Left lung (tissue), 4 donors: ENCODE measurements at regions not wholly inside any gene's neighbourhood (a gene's known extent, or its start where the extent isn't known, plus 50 kb on each side); places are given as distances from the start of the nearest gene placed in this dataset.

Experiments used
- ATAC-seq: fragments of 200-7000 bp; cut with Tn5 transposase; one replicate; pipeline ENCODE4 v1.9.1; 2020; ENCODE audit warnings: moderate library complexity
- DNase-seq, 4 donors: peaks; one replicate each; pipeline ENCODE4 v3.0.0-alpha.2; 2013 to 2020
- H3K27ac ChIP-seq, 2 donors: fragments of 200-600 bp; sonication (generic) in 1 of 2; one replicate each; pipeline versions ENCODE4 v1.5.0 to v1.8.0; 2020 to 2021
- H3K27me3 ChIP-seq, 2 donors: fragments of 200-600 bp; sonication (generic) in 1 of 2; one replicate each; pipeline versions ENCODE4 v1.5.0 to v1.8.0; 2020 to 2021
- H3K36me3 ChIP-seq, 2 donors: fragments of 200-600 bp; sonication (generic) in 1 of 2; one replicate each; pipeline versions ENCODE4 v1.5.0 to v1.8.0; 2020 to 2021
- H3K4me1 ChIP-seq, 2 donors: fragments of 200-600 bp; one replicate each; pipeline ENCODE4 v1.8.0; 2021
- H3K4me3 ChIP-seq, 2 donors: fragments of 200-600 bp; sonication (generic) in 1 of 2; one replicate each; pipeline versions ENCODE4 v1.5.0 to v1.8.0; 2020 to 2021; ENCODE audit warnings: mild to moderate bottlenecking in 1 of 2
- H3K9me3 ChIP-seq, 2 donors: fragments of 200-600 bp; sonication (generic) in 1 of 2; one replicate each; pipeline versions ENCODE4 v1.5.0 to v1.8.0; 2020 to 2021
- CTCF ChIP-seq, 2 donors: fragments of 200-600 bp; sonication (generic) in 1 of 2; IDR thresholded peaks; one replicate each; pipeline versions ENCODE4 v1.5.0 to v1.8.0; 2021; ENCODE audit warnings: antibody characterized with exemption in 2 of 2
- intact Hi-C, 2 donors: fragments of 100-400 bp; cut with DNase I; formaldehyde crosslinking; loops; one replicate each; pipeline versions ENCODE4 v1.11.2 to v1.14.2; 2022
- donor health status: DM: no; HTN: yes; CAD: no.
- donor health status: DM: no; HTN: no; CAD: no.

- intact Hi-C loops = no loop called here
- Histone ChIP-seq H3K4me3 (no peak overlapping the region), H3K27me3 (peaks cover 0 to 8% of the 10 kb centered on the region in 2 donors), H3K36me3 (no peaks in the 10 kb centered on the region), H3K27ac (no peak overlapping the region), H3K9me3 (peaks cover 0 to 10% of the 10 kb centered on the region in 2 donors), H3K4me1 (no peaks in the 10 kb centered on the region)
- no peak for DNase-seq
- no peak for TF ChIP-seq CTCF (IDR thresholded peaks at IDR 0.05)
- ATAC-seq = peak; percentile 41
Measured at GRCh38 chr5:2415678-2416077, 335.8 kb downstream of the IRX2 start.

GRCh38 chr5:2410451-2410850, 341.0 kb downstream of the IRX2 start:
- no peak for ATAC-seq
- peaks cover 0 to 8% of the 10 kb centered on the region in 2 donors for H3K27me3 ChIP-seq
- intact Hi-C loops = no loop called here
- no peak for TF ChIP-seq CTCF (IDR thresholded peaks at IDR 0.05)
- H3K4me3 ChIP-seq = no peak overlapping the region
- H3K27ac ChIP-seq = no peak overlapping the region
- H3K4me1 ChIP-seq = no peaks in the 10 kb centered on the region
- H3K9me3 ChIP-seq = no peaks in the 10 kb centered on the region
- no peak for DNase-seq
- no peaks in the 10 kb centered on the region for H3K36me3 ChIP-seq

GRCh38 chr5:2403296-2403695, 348.2 kb downstream of the IRX2 start:
- DNase-seq (no peak), ATAC-seq (no peak)
- intact Hi-C loops = no loop called here
- H3K27me3 ChIP-seq = no peaks in the 10 kb centered on the region
- H3K4me1 ChIP-seq = no peaks in the 10 kb centered on the region
- no peaks in the 10 kb centered on the region for H3K36me3 ChIP-seq
- H3K4me3 ChIP-seq = no peak overlapping the region
- H3K27ac ChIP-seq = no peak overlapping the region
- TF ChIP-seq CTCF (IDR thresholded peaks at IDR 0.05) = no peak
- H3K9me3 ChIP-seq = no peaks in the 10 kb centered on the region

- Histone ChIP-seq H3K4me1 (no peaks in the 10 kb centered on the region), H3K4me3 (no peak overlapping the region), H3K36me3 (no peaks in the 10 kb centered on the region), H3K27ac (no peak overlapping the region), H3K9me3 (no peaks in the 10 kb centered on the region), H3K27me3 (no peaks in the 10 kb centered on the region)
- DNase-seq = no peak
- intact Hi-C loops = no loop called here
- ATAC-seq = no peak
- no peak for TF ChIP-seq CTCF (IDR thresholded peaks at IDR 0.05)
Measured at GRCh38 chr5:2399804-2400203, 351.7 kb downstream of the IRX2 start.

- ATAC-seq (no peak), DNase-seq (peak in 1 of 4 donors; percentile 19)
- H3K36me3 ChIP-seq = no peaks in the 10 kb centered on the region
- no peaks in the 10 kb centered on the region for H3K4me1 ChIP-seq
- H3K4me3 ChIP-seq = no peak overlapping the region
- H3K27ac ChIP-seq = no peak overlapping the region
- H3K9me3 ChIP-seq = no peaks in the 10 kb centered on the region
- intact Hi-C loops = no loop called here
- H3K27me3 ChIP-seq = no peaks in the 10 kb centered on the region
- TF ChIP-seq CTCF (IDR thresholded peaks at IDR 0.05) = no peak
Measured at GRCh38 chr5:2399096-2399495, 352.4 kb downstream of the IRX2 start.
